ENCODE measurements at regions not wholly inside any gene's neighbourhood (a gene's known extent, or its start where the extent isn't known, plus 50 kb on each side); places are given as distances from the start of the nearest gene placed in this dataset.

GRCh38 chr4:180675359-180675650, 1567.9 kb upstream of the TENM3 start:
- CTCF ChIA-PET = interaction anchor here (9.4 kb wide), 1 partner anchor 10 kb away, joined by 69 read pairs; no protein-coding TSS in a partner anchor
- POLR2A ChIA-PET = no interaction called here
- intact Hi-C loops (cut with micrococcal nuclease) = no loop called here

GRCh38 chr4:180680305-180680704, 1562.9 kb upstream of the TENM3 start:
- TF ChIP-seq CTCF (IDR thresholded peaks at IDR 0.05; ENCODE audit: unreplicated experiment) = no peak
- ChIA-PET POLR2A (no interaction called here), CTCF (interaction anchor here (9.4 kb wide), 1 partner anchor 15 kb away, joined by 69 read pairs; no protein-coding TSS in a partner anchor)
- Mint-ChIP-seq H3K9me3 (ENCODE audit: unreplicated experiment) (no peaks in the 10 kb centered on the region), H3K4me1 (ENCODE audit: insufficient read depth, unreplicated experiment) (no peaks in the 10 kb centered on the region), H3K36me3 (ENCODE audit: insufficient read depth, unreplicated experiment) (no peaks in the 10 kb centered on the region), H3K27ac (ENCODE audit: low read depth, unreplicated experiment) (no peak overlapping the region), H3K27me3 (ENCODE audit: insufficient read depth, unreplicated experiment) (no peaks in the 10 kb centered on the region), H3K4me3 (ENCODE audit: unreplicated experiment) (no peak overlapping the region)
- no peak for DNase-seq (ENCODE audit: unreplicated experiment)
- intact Hi-C loops (cut with micrococcal nuclease) = no loop called here
- no TSS peak for BruUV-seq (replicated peaks)

More at GRCh38 chr4:180675359-180675650, 1567.9 kb upstream of the TENM3 start:
- TF ChIP-seq CTCF (IDR thresholded peaks at IDR 0.05; ENCODE audit: unreplicated experiment) = no peak
- no peak overlapping the region for H3K27ac Mint-ChIP-seq (ENCODE audit: low read depth, unreplicated experiment)
- H3K4me1 Mint-ChIP-seq (ENCODE audit: insufficient read depth, unreplicated experiment) = no peaks in the 10 kb centered on the region
- no peak for DNase-seq (ENCODE audit: unreplicated experiment)
- no peaks in the 10 kb centered on the region for H3K27me3 Mint-ChIP-seq (ENCODE audit: insufficient read depth, unreplicated experiment)
- H3K36me3 Mint-ChIP-seq (ENCODE audit: insufficient read depth, unreplicated experiment) = no peaks in the 10 kb centered on the region
- H3K4me3 Mint-ChIP-seq (ENCODE audit: unreplicated experiment) = no peak overlapping the region
- BruUV-seq (replicated peaks) = no TSS peak
- no peaks in the 10 kb centered on the region for H3K9me3 Mint-ChIP-seq (ENCODE audit: unreplicated experiment)

- Mint-ChIP-seq H3K27ac (ENCODE audit: low read depth, unreplicated experiment) (no peak overlapping the region), H3K4me3 (ENCODE audit: unreplicated experiment) (no peak overlapping the region), H3K9me3 (ENCODE audit: unreplicated experiment) (no peaks in the 10 kb centered on the region), H3K27me3 (ENCODE audit: insufficient read depth, unreplicated experiment) (no peaks in the 10 kb centered on the region), H3K4me1 (ENCODE audit: insufficient read depth, unreplicated experiment) (no peaks in the 10 kb centered on the region), H3K36me3 (ENCODE audit: insufficient read depth, unreplicated experiment) (no peaks in the 10 kb centered on the region)
- no peak for TF ChIP-seq CTCF (IDR thresholded peaks at IDR 0.05; ENCODE audit: unreplicated experiment)
- intact Hi-C loops (cut with micrococcal nuclease) = no loop called here
- ChIA-PET POLR2A (no interaction called here), CTCF (interaction anchor here (1.5 to 2.6 kb wide), 2 partner anchors 14 to 18 kb away, joined by 4 to 7 read pairs; no protein-coding TSS in a partner anchor)
- BruUV-seq (replicated peaks) = no TSS peak
- DNase-seq (ENCODE audit: unreplicated experiment) = no peak
Measured at GRCh38 chr4:180682776-180683175, 1560.4 kb upstream of the TENM3 start.

GRCh38 chr4:180683186-180683585, 1560.0 kb upstream of the TENM3 start:
- intact Hi-C loops (cut with micrococcal nuclease) = no loop called here
- no TSS peak for BruUV-seq (replicated peaks)
- no peak for DNase-seq (ENCODE audit: unreplicated experiment)
- H3K9me3 Mint-ChIP-seq (ENCODE audit: unreplicated experiment) = no peaks in the 10 kb centered on the region
- H3K4me1 Mint-ChIP-seq (ENCODE audit: insufficient read depth, unreplicated experiment) = no peaks in the 10 kb centered on the region
- no peaks in the 10 kb centered on the region for H3K27me3 Mint-ChIP-seq (ENCODE audit: insufficient read depth, unreplicated experiment)
- no peaks in the 10 kb centered on the region for H3K36me3 Mint-ChIP-seq (ENCODE audit: insufficient read depth, unreplicated experiment)
- H3K27ac Mint-ChIP-seq (ENCODE audit: low read depth, unreplicated experiment) = no peak overlapping the region
- no peak overlapping the region for H3K4me3 Mint-ChIP-seq (ENCODE audit: unreplicated experiment)
- ChIA-PET CTCF (interaction anchor here (1.5 to 2.6 kb wide), 2 partner anchors 14 to 18 kb away, joined by 4 to 7 read pairs; no protein-coding TSS in a partner anchor), POLR2A (no interaction called here)
- no peak for TF ChIP-seq CTCF (IDR thresholded peaks at IDR 0.05; ENCODE audit: unreplicated experiment)
